SU-DHL-6 (cell line): ENCODE measurements at regions not wholly inside any gene's neighbourhood (a gene's known extent, or its start where the extent isn't known, plus 50 kb on each side); places are given as distances from the start of the nearest gene placed in this dataset.

Experiments used
- H2AFZ ChIP-seq: fragments of 200-600 bp; sonication (generic); 2 replicates; pipeline ENCODE4 v1.6.1; 2014; ENCODE audit warnings: low read depth, mild to moderate bottlenecking, moderate library complexity, mixed read lengths, antibody characterized with exemption, low read length; ENCODE audit not compliant: severe bottlenecking
- H3F3A ChIP-seq: fragments of 200-600 bp; shearing (Covaris generic); 2 replicates; pipeline ENCODE4 v1.6.0; 2016; ENCODE audit warnings: antibody characterized with exemption, mild to moderate bottlenecking; ENCODE audit not compliant: insufficient read depth
- H3K27ac ChIP-seq: fragments of 200-600 bp; sonication (generic); 2 replicates; pipeline ENCODE4 v1.5.1; 2016; ENCODE audit warnings: low read depth, mild to moderate bottlenecking, low read length, moderate library complexity, mixed read lengths
- H3K27me3 ChIP-seq: fragments of 200-600 bp; sonication (generic), shearing (Covaris generic); 2 replicates; pipeline ENCODE4 v1.6.0; 2014; ENCODE audit warnings: mild to moderate bottlenecking, low read length
- H3K36me3 ChIP-seq: fragments of 200-600 bp; sonication (generic); 2 replicates; pipeline ENCODE4 v1.6.1; 2014; ENCODE audit warnings: mild to moderate bottlenecking, low read length, mixed read lengths
- H3K4me2 ChIP-seq: fragments of 300-600, 200-600 bp; shearing (Covaris generic), sonication (generic); 2 replicates; pipeline ENCODE4 v1.6.0; 2014; ENCODE audit warnings: low read length, low read depth, mild to moderate bottlenecking; ENCODE audit not compliant: poor library complexity, severe bottlenecking
- H3K4me3 ChIP-seq: fragments of 200-600 bp; sonication (generic); 2 replicates; pipeline ENCODE4 v1.5.1; 2014; ENCODE audit warnings: antibody characterized with exemption, low read length, mild to moderate bottlenecking, mixed read lengths; ENCODE audit not compliant: insufficient read depth, poor library complexity, severe bottlenecking
- H3K79me2 ChIP-seq: fragments of 200-600 bp; sonication (generic); 2 replicates; pipeline ENCODE4 v1.6.1; 2014; ENCODE audit warnings: mild to moderate bottlenecking, low read length, moderate library complexity; ENCODE audit not compliant: insufficient read depth
- H3K9ac ChIP-seq: fragments of 200-600 bp; sonication (generic); 2 replicates; pipeline ENCODE4 v1.7.0; 2014; ENCODE audit warnings: mild to moderate bottlenecking, low read length
- H3K9me2 ChIP-seq: fragments of 200-600 bp; sonication (generic); replicated peaks from 2 replicates; pipeline ENCODE4 v1.6.1; 2014; ENCODE audit warnings: low read length; ENCODE audit not compliant: insufficient read depth
- H3K9me3 ChIP-seq: fragments of 200-600 bp; sonication (generic); 2 replicates; pipeline ENCODE4 v1.6.1; 2014; ENCODE audit warnings: low read length, mixed read lengths; ENCODE audit not compliant: insufficient read depth
- H4K20me1 ChIP-seq: fragments of 200-600 bp; sonication (generic); 2 replicates; pipeline ENCODE4 v1.6.1; 2014; ENCODE audit warnings: low read depth, mild to moderate bottlenecking, antibody characterized with exemption, low read length, moderate library complexity, mixed read lengths
- CTCF ChIP-seq: fragments of 200-600 bp; sonication (generic); IDR thresholded peaks from one replicate; pipeline ENCODE4 v1.5.1; 2017; ENCODE audit warnings: antibody characterized with exemption, mild to moderate bottlenecking, low read length, moderate library complexity; ENCODE audit not compliant: insufficient read depth, poor library complexity, severe bottlenecking
- EZH2phosphoT487 ChIP-seq: fragments of 200-600 bp; sonication (generic), shearing (Covaris generic); conservative IDR thresholded peaks from 2 replicates; pipeline ENCODE4 v1.6.1; 2018; ENCODE audit warnings: mild to moderate bottlenecking, antibody characterized with exemption, low read length, moderate library complexity, mixed read lengths

GRCh38 chr2:890214-890613 lies 60.4 kb upstream of the SNTG2 start:
- H3K27ac ChIP-seq = no peak overlapping the region
- no peak overlapping the region for H3K9ac ChIP-seq
- TF ChIP-seq EZH2phosphoT487 (no peak), CTCF (no peak)
- no peak overlapping the region for H3K4me2 ChIP-seq
- no peaks in the 10 kb centered on the region for H3K9me2 ChIP-seq
- no peaks in the 10 kb centered on the region for H3F3A ChIP-seq
- H4K20me1 ChIP-seq = no peaks in the 10 kb centered on the region
- H3K79me2 ChIP-seq = no peaks in the 10 kb centered on the region
- H3K27me3 ChIP-seq = no peaks in the 10 kb centered on the region
- H3K4me3 ChIP-seq = no peak overlapping the region
- no peaks in the 10 kb centered on the region for H3K36me3 ChIP-seq
- no peak overlapping the region for H2AFZ ChIP-seq
- no peaks in the 10 kb centered on the region for H3K9me3 ChIP-seq

- TF ChIP-seq CTCF (no peak), EZH2phosphoT487 (no peak)
- Histone ChIP-seq H3K9me3 (no peaks in the 10 kb centered on the region), H3K79me2 (no peaks in the 10 kb centered on the region), H3K9me2 (no peaks in the 10 kb centered on the region), H3K27ac (no peak overlapping the region), H3K9ac (no peak overlapping the region), H4K20me1 (no peaks in the 10 kb centered on the region), H3K27me3 (no peaks in the 10 kb centered on the region), H3K4me3 (no peak overlapping the region), H2AFZ (no peak overlapping the region), H3K4me2 (no peak overlapping the region), H3F3A (no peaks in the 10 kb centered on the region), H3K36me3 (no peaks in the 10 kb centered on the region)
Measured at GRCh38 chr2:888906-889566, 61.6 kb upstream of the SNTG2 start.

- H3K9me3 ChIP-seq = no peaks in the 10 kb centered on the region
- no peaks in the 10 kb centered on the region for H4K20me1 ChIP-seq
- no peaks in the 10 kb centered on the region for H3K36me3 ChIP-seq
- H3K27me3 ChIP-seq = no peaks in the 10 kb centered on the region
- no peak for TF ChIP-seq CTCF
- no peak for TF ChIP-seq EZH2phosphoT487
- H3K9me2 ChIP-seq = no peaks in the 10 kb centered on the region
- no peaks in the 10 kb centered on the region for H3K79me2 ChIP-seq
- H3K27ac ChIP-seq = no peak overlapping the region
- H3F3A ChIP-seq = no peaks in the 10 kb centered on the region
- H3K4me3 ChIP-seq = no peak overlapping the region
- H2AFZ ChIP-seq = no peak overlapping the region
- H3K9ac ChIP-seq = no peak overlapping the region
- H3K4me2 ChIP-seq = no peak overlapping the region
Measured at GRCh38 chr2:888211-888801, 62.3 kb upstream of the SNTG2 start.
